NCI-H2081 (cell line): ENCODE measurements at regions not wholly inside any gene's neighbourhood (a gene's known extent, or its start where the extent isn't known, plus 50 kb on each side); places are given as distances from the start of the nearest gene placed in this dataset.

Experiments used
- DNase-seq, 2 experiments: peaks; one replicate each; lab custom pipeline; 2025; lab: John Stamatoyannopoulos, UW

DNA sequence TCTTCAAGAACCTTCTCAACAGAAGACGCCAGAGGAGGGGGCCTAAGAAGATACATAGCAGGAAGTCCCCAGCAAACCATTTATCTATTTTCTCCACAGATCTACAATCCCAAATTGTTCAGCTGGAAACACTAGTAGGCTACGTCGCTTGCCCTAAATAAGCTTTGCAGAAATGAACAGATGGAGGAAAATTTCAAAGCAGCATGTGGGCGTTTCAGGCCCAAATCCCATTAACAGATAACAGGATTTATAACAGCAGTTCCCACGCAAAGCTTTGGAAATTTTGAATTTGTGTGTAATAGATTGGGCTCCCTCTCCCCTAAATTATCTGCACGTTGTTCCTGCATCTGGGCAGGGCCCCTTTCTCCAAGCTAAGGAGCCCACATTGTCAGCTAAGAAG lies 60.6 kb upstream of the FRMD4A start:
- no peak for DNase-seq

- no peak for DNase-seq
Observed at GRCh38 chr10:14389981-14390590, 59.4 kb upstream of the FRMD4A start.

DNA sequence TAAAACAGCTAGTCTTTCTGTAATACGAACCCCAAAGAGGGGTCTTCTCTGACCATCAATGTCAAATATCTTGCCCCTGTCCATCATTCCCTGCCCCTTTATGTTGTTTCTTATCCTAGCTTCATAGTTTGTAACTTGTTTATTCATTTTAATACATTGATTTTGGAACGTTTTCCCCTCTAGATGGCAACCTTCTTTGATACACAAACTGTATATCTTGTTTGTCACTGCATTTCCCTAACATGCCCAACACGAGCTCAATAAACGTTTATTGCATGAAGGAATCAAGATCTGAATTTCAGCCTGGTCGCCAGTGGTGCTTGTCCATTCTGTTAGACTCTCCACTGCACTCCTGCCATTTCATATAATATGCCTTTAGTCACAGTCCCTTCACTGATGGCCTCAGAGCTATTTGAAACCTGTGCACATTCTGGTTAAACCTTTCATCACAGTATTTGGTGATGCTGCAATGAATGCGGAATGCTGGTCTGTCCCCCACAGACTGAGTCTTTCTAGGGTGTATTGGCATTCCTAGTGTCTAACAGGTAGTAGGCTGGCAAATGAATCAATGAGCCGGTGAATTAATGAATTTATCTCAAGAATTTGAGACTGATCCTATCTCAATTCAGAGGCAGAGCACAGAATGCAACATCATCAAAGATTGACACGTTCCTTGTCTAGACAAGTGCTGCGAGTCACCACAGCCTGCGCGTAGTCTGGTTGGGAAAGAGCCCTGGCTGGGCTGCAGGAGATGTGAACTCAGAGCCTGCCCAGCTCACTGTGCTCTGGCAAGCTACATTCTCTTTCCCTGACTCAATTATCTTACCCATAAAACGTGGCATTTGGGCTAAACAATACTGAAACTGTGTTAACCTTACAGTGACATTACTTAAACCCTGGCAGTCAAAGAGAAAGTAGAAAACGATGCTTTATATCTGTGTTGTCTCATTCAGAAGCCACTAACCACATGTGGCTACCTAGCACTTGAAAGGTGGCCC lies 55.2 kb upstream of the FRMD4A start:
- no peak for DNase-seq

DNA sequence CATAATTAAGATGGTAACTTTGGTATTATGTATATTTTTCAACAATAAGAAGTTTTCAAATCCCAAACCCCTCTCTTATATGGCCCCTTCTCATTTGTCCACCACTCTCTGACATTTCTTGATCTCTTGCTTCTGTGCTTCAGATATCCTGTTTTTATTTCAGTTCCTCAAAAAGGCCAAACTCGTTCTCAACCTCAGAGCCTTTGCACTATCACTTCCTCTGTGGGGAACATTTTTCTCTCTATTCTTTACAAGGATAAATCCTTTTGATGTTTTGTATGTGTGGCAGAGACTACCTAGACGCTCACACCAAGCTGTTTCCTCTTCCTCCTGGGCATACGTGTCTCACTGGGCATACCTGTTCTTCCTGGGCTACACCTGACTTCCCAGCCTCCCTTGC lies 54.2 kb upstream of the FRMD4A start:
- DNase-seq = no peak

GRCh38 chr10:14384116-14384730 lies 53.5 kb upstream of the FRMD4A start:
- DNase-seq = no peak

DNA sequence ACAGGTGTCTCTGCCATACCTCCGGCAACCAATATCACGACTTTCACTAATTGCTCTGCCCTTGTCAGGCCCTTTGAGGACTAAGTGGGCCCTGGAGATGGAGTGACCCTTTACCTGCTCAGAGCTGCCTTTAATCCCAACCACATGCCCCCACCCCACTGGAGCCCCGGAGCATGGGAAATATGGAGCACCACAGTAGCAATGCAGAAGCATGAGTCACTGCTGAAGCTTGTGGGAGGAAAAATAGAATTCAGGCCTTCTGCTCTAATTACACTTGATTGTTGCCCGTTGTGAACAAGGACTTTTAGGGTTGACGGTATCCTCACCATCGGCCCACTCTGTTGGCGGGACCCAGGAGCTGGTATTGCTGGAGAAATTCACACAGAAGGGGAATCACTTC lies 52.5 kb upstream of the FRMD4A start:
- DNase-seq = no peak

DNA sequence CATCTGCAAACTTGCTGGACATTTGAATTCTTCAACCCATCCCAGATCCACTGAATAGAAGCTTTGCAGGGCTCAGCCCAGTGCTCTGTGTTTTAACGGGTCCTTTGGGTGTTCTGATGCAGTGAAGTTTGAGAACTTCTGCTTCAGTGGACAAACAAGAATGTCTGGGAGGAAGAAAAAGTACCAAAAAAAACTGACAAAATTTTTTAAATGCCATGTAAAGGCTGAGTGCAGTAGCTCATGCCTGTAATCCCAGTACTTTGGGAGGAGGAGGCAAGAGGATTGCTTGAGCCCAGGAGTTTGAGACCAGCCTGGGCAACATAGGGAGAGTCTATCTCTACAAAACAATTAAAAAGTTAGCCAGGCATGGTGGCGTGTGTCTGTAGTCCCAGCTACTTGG lies 51.8 kb upstream of the FRMD4A start:
- no peak for DNase-seq

- DNase-seq = no peak
Observed at GRCh38 chr10:14382022-14382421, 51.3 kb upstream of the FRMD4A start.

DNA sequence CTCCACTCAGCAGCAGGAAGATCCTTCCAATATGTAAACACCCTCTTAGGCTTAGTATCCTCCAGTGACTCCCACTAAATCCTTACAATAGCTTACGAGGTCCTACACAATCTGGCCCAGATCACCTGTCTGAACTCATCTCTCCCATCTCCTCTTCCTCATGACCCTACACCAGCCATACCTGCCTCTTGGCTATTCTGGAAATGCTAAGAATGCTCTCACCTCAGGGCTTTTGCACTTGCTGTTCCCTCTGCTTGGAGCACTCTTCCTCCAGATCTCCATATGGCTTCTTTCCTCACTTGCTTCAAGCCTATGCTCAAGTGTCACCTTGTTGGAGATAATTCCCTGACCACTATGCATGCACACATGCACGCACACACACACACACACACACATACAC lies 50.8 kb upstream of the FRMD4A start:
- DNase-seq = no peak

GRCh38 chr10:14380746-14381145 lies 50.0 kb upstream of the FRMD4A start:
- DNase-seq = no peak
